ENCODE measurements at regions not wholly inside any gene's neighbourhood (a gene's known extent, or its start where the extent isn't known, plus 50 kb on each side); places are given as distances from the start of the nearest gene placed in this dataset.

DNA sequence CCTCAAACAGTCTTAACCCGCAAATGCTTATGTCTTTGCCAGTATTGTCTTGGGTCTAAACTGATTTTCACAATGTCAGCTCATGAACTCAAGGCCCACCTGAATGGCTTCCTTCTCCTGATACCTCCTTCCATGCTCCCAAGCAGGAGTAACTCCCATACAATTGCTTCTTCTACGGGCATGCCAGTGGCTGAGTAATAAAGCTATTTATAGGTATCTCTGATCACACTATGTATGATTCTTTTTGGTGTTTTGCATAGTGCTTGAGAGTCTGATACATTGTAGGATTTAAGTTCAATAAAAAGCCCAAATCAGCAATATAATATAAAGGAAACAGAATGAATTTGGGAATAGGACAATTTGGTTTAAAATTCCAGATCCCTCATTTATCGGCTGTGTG is 235.0 kb upstream of the DCN start:
- DNase-seq (ENCODE audit: missing footprints) (no peak), ATAC-seq (no peak)
- intact Hi-C loops (cut with DNase I): no loop called here

DNA sequence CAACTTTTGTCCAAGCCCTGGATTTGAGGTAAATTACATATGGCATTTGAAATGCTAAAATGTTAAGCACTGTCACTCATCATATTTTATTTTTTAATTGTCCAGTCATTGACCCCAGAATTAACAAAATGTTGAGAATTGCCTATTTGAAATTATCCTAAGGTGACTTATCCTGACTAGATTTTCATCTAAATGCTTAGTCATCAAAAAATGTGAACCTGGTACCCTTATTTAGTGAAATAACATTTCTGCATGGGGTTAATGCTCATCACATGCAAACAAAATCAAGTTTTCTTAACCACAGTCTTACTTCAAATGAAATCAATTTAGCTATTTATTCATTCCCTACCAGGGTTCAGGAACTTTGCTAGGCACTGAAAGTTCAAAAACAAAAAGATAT is 232.0 kb upstream of the DCN start:
- intact Hi-C loops (cut with DNase I): no loop called here
- ATAC-seq (no peak), DNase-seq (ENCODE audit: missing footprints) (no peak)

DNA sequence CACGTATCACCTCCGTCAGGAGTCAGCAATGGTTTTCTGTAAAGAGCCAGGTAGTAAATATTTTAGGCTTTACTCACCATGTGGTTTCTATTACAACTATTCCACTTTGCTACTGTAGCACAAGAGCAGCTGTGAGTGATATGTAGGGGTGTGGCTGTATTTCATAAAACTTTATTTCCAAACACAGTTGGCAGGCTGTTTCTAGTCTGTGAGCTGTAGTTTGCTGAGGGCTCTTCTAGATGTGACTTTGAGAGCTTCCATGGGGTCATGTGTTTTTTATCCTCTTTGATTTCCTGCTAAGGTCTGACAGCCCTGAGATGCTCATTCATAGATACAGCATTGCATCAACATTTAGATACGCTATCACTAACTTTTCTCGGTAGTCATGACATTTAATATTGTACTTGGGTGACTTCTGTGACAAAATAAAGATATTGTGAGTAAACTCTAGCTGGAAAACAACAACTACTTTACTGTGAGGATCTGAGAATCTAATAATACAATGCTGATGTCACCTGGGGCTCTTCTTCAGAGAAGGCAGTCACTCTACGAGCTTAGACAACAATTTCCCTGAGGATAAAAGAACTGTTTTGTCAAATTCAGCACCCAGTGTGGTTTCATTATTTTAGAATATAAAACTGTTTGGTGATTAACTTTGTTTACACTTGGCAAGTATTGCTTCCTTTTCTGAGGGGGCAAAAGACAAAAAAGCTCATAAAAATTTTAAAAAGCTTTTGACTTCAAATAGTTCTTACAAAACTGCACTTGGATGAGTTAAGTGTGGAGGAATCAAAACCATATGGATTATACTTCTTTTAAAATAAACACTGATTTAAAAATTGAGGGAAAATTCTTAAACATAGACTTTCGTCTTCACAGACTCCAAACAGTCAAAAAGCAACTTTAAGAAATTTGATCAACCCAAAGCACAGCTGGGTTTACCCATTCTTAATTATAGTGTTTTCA is 231.2 kb upstream of the DCN start:
- intact Hi-C loops (cut with DNase I): no loop called here
- DNase-seq (ENCODE audit: missing footprints) (no peak), ATAC-seq (no peak)

DNA sequence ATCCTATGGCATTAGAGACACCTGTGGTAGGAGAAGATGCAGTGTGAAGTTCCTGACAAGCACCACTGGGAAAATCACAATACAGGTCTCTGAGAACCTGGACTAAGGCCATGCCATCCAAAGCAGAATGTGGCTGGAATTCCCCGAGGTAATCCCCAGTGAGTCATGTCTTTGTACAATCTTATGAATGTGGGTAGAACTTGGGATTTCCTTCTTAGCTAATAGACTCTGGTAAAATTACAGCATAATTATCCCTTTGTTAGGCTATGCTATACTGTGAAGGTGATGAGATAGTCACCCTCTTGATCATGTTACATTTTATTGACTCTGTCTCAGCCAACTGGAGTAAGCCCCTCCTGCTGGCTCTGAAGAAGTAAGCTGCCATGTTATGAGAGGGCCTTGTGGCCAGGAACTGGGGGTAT is 224.3 kb upstream of the DCN start:
- intact Hi-C loops (cut with DNase I): no loop called here
- ATAC-seq (no peak), DNase-seq (ENCODE audit: missing footprints) (no peak)

DNA sequence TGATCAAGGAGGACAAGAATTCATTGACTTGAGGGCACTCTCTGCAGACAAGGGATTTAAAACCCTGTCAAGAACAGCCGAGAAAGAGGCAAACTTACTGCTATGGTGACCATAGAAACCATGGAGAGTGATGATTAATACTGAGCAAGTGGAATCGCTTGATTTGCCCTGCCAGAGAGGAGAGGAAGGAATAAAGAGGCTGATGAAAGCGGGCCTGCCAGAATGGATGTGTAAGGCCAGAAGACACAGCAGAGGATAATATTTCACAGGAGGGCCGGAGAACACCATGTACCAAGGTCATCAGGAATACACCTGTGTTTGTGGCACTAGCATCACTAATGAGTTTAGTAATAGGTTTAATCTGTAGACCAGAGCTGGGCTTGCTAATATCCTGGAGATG is 221.8 kb upstream of the DCN start:
- ATAC-seq: no peak
- intact Hi-C loops (cut with DNase I): no loop called here
- no peak for DNase-seq (ENCODE audit: missing footprints)

DNA sequence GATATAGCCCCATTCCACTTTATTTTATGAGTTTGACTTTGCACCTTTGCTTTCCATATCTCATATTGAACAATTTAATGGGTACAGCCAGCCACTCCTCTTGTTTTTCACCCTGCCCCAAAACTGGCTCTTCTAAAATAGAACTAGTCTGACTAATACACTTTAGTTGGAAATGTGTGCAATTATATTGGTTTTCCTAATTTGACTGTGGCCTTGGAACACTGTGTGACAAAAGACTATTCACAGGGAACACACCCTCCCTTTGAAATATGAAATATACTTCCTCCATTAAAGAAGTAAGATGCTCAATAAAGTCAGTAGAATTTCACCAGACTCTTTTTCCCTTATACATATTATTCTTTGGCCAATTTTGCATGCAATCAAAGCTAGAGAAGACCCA is 218.6 kb upstream of the DCN start:
- no peak for ATAC-seq
- intact Hi-C loops (cut with DNase I): no loop called here
- no peak for DNase-seq (ENCODE audit: missing footprints)

DNA sequence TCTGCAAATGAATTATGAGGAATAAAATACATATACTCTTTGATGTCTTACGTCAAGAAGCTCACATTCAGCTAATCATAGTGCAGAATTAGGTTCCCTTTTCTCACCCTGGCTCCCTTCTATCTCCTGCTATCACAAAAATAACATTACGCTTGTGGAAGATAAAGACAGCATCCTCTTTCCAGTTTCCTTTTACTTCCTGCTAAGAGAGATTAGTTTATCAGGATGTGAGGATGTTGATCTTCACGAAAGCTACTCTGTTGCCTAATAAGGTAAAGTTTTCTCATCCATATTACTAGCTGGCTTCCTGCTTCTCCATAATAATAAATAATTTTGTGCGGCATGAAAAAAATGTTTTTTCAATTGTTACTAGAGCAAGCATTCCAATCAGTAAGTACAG is 217.7 kb upstream of the DCN start:
- no peak for DNase-seq (ENCODE audit: missing footprints)
- intact Hi-C loops (cut with DNase I): no loop called here
- no peak for ATAC-seq

DNA sequence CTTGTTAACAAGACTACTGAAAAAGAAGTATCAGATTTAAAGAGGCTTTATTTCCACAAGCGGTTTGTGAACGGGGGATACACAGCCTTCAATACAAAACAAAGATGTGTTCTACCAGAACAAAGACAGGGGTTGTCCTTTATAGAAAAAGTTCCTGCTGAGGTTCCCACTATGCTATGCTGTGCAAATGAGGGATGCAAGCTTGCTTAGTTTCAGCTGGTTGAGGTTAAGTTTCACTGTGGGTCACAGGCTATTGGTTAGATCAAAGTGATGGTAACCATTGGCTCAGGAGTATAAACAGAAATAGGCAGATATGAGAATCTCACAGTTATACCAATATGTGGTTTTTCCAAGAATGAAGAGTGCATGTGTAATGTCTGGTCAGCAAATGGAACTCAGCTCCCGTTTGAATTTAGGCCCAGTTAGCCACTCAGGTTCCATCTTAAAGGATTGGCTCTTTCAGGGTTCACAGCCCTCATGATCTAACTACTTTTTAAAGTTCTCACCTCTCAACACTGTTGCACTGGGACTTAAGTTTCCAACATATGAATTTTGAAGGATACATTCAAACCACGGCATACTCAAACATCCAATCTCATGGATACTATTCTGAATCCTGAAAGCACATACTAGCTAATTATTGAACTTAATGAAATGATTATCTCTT is 215.4 kb upstream of the DCN start:
- DNase-seq (ENCODE audit: missing footprints): no peak
- ATAC-seq: no peak
- intact Hi-C loops (cut with DNase I): no loop called here

DNA sequence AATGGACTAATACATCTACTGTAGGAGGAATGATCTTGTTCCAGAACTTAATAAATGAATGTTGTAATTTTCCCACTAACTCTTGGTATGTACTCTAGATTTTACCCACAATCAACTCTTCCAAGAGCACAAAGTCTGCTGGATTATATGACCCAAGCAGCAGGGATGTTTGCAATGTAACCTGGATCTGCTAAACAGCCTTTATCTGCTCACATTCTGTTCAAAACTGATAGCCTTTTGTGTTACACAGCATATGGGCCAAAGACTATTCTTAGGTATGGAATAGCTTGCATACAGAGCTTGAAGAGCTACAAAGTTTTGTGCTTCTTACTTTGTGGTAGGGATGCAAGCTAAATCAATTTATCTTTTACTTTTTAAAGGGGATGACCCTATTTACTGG is 213.7 kb upstream of the DCN start:
- no peak for DNase-seq (ENCODE audit: missing footprints)
- intact Hi-C loops (cut with DNase I): no loop called here
- no peak for ATAC-seq

DNA sequence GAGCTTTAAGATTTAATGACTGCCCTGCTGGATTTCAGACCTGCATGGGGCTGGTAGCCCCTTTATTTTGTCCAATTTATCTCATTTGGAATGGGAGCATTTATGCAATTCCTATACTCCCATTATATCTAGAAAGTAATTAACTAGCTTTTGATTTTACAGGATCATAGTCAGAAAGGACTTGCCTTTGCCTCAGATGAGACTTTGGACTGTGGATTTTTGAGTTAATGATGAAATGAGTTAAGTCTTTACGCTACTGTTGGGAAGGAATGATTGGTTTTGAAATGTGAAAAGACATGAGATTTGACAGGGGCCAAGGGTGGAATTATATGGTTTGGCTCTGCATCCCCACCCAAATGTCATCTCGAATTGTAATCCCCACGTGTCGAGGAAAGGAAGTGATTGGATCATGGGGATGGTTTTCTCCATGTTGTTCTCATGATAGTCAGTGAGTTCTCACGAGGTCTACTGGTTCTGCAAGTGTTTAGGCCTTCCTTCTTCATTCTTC is 213.1 kb upstream of the DCN start:
- no peak for DNase-seq (ENCODE audit: missing footprints)
- no peak for ATAC-seq

DNA sequence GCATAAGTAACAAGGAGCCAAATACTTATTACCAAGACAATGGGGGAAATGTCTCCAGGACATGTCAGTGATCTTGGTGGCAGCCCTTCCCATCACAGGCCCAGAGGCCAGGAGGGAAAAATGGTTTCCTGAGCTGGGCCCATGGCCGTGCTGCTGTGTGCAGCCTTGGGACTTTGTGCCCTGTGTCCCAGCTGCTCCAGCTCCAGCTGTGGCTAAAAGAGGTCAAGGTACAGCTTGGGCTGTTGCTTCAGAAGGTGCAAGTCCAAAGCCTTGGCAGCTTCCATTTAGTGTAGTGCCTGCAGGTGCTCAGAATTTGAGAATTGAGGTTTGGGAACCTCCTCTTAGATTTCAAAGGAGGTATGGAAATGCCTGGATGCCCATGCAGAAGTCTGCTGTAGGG is 212.3 kb upstream of the DCN start:
- DNase-seq (ENCODE audit: missing footprints): no peak
- intact Hi-C loops (cut with DNase I): no loop called here
- ATAC-seq: no peak

More for the DNA sequence above, 213.1 kb upstream of the DCN start:
- intact Hi-C loops (cut with DNase I): no loop called here

DNA sequence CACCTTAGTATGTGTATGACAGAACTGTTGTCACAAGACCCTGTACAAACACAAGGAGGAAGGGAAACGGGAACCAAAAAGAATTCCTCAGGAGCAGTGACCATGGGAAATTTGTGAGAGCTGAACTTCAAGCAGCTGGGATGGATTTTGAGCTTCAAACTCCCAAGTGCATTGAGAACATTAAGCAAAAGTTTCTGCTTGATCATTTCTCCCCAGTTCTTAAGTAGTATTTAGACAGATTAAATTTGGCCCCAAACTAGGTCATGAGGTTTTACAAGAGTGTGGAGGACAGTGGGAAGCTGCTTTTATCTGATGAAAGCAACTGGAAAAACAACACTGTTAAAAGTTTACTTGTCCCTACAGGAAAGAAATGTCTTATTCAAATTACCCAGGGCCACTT is 206.0 kb upstream of the DCN start:
- no peak for DNase-seq (ENCODE audit: missing footprints)
- intact Hi-C loops (cut with DNase I): no loop called here
- ATAC-seq: peak; percentile 28

DNA sequence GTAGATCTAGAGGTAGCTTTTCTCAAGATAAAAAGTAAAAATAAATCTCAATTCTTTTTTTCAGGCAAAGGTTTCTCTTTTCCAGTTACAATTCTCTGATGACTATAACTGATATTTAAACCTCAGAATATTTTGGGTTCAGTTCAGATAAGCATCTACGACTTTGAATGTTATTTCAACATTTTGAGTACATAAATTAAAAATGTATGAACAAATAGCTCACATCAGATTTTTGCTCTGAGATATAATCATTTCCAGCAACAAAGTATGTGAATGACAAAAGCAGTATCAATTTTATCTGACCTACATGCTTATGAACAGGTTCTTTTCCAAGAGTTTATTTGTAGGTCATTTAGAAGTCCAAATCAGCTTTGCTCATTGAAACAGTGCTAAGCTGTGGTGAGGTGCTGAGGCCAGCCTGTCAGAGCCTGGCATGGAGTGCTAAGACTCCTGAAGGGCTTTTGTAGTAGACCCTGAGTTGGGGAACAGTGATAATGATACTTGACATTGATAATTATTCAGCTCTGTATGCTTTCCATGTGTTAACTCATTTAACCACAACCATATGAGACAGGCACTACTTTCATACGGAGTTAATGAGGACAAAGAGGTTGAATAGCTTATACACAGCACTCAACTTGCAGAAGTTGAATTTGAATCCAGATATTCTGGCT is 205.0 kb upstream of the DCN start:
- intact Hi-C loops (cut with DNase I): no loop called here
- DNase-seq (ENCODE audit: missing footprints) (no peak), ATAC-seq (no peak)

DNA sequence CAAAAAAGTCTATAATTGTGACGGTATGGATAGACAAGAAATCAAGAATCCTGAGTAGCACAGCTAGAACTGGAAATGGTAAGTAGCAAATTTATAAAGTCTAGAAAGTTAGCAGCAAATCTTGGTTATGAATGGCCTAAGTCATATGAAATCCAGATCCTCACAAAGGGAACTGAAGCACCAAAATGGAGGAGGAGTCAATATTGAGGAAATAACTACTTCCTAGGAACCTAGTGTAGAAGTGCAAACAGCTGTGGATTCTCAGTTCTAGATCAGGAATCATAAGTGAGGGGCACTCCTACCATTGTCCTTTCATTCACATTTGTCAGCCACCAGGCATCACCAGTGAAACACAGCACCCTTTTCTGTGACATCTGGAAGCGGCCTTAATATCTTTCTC is 202.2 kb upstream of the DCN start:
- no peak for DNase-seq (ENCODE audit: missing footprints)
- intact Hi-C loops (cut with DNase I): loop anchor here (5.0 kb wide), 2 partner anchors 762 to 857 kb away; partner anchors contain the start of gene BTG1
- no peak for ATAC-seq

DNA sequence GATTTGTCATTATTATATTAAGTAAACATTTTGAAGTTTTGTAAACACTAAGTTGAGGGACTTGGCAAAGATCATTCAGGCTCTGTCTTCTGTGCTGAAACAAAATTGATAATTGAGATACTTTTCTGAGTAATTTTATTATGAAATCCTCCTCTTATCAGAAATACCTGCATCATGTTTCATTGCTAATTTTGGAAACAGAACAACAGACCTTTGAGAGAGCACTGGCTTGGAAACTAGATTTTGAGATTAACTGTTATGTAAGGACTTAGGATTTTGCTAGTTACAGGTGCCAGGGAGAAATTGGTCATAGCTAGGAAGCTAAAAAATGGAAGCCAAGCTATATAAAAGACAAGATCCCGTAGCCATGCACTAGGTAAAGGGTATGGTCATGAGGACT is 201.7 kb upstream of the DCN start:
- ATAC-seq: no peak
- DNase-seq (ENCODE audit: missing footprints): no peak
- intact Hi-C loops (cut with DNase I): loop anchor here (5.0 kb wide), 2 partner anchors 763 to 858 kb away; partner anchors contain the start of gene BTG1

DNA sequence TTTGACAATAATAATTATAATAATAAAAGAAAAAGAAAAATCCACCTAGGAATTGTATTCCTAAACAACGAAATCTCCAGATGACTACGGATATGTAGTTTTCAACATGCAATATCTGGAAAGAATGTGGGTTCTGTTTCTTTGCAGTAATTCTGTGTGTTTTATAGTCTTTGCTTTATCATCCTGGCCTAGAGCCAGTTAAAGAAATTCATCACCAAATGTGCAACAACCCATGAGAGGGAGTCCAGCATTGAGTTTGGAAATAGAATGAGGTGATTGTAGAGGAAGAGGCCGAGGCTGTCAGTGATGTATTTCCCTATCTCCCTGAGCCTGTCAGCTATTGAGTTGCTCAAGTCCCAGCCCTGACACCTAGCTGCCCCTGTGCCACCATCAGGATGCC is 200.5 kb upstream of the DCN start:
- no peak for DNase-seq (ENCODE audit: missing footprints)
- ATAC-seq: no peak
- intact Hi-C loops (cut with DNase I): loop anchor here (2.0 to 5.0 kb wide), 3 partner anchors 764 to 1188 kb away; partner anchors contain the start of gene BTG1

DNA sequence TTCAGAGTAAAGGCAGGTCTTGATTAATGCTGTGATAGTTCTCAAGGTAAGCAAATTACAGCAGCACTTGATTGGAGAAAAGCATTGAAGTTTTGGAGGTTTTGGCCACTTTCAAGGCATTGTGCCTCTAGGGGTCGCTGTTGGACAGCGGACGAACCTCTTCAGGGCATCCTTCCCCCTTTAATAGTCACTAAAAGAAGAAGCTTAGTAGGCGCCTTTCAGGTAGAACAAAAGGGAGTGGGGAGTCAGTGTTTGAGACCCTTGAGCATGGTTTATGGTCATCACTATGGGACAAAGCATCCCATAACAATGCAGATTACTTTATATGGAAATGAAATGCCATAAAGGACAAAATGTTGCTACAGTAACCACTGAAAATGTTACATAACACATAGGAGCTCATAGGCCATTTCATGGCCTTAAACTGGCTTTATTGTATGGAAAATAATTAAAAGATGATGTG is 199.5 kb upstream of the DCN start:
- intact Hi-C loops (cut with DNase I): loop anchor here (1.0 to 5.0 kb wide), 4 partner anchors 765 to 1268 kb away; partner anchors contain the start of gene BTG1
- peak; percentile 78 for DNase-seq (ENCODE audit: missing footprints)

DNA sequence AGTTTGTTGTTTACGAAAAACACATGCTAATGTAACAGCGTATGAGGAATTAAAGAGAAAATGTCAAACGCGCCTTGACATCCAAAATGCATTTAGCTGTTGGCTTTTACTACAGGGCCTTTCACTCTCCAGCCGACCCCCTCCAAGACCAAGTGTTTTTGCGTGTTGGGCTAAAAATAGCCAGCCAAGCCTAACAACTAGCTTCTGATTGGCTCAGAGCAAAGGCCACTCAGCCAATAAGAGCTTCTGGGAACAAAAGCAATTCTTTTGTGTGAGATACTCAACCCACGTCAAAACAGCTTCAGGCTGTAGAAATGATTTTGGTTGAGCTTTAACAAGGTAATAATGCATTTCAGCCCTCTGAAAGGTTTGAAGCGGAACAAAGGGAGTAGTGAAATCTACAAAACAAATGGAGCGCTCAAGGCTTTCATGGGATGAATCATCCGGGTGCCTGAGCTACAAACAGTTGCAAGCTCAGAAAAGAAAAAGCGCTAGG is 198.7 kb upstream of the DCN start:
- intact Hi-C loops (cut with DNase I): loop anchor here (2.0 to 5.0 kb wide), 3 partner anchors 766 to 1227 kb away; partner anchors contain the start of gene BTG1
- DNase-seq (ENCODE audit: missing footprints) (no peak), ATAC-seq (peak; percentile 88)

More for the DNA sequence above, 199.5 kb upstream of the DCN start:
- peak; percentile 89 for ATAC-seq

DNA sequence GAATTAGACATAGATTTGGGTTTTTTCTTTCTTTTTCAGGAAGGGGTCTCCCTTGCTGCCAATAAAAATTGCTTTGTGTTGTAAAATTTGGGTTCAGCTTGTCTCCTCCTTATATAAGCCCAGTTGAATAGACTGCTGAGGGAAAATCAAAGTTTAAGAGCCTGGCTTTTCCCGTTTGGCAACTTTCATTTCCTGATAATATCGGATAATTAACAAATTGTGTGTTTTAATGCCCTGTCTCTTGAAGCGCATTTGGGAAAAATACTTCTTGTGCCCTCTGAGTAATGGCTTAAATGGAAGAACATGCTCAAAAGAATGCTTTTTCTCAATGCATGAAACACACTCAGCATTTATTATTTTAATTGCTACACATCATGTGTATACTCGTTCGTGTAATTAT is 198.0 kb upstream of the DCN start:
- no peak for DNase-seq (ENCODE audit: missing footprints)
- intact Hi-C loops (cut with DNase I): loop anchor here (2.0 to 5.0 kb wide), 3 partner anchors 767 to 1228 kb away; partner anchors contain the start of gene BTG1
- ATAC-seq: no peak
